HG03196 (cell line): ENCODE measurements at regions not wholly inside any gene's neighbourhood (a gene's known extent, or its start where the extent isn't known, plus 50 kb on each side); places are given as distances from the start of the nearest gene placed in this dataset.

Experiments
- ATAC-seq: cut with Tn5 transposase; IDR thresholded peaks from one replicate; pipeline ENCODE4 v1.9.1; 2021; ENCODE audit not compliant: unreplicated experiment

- no peak for ATAC-seq
These were observed 401.9 kb upstream of the GRIA1 start for GRCh38 chr5:153088538-153088937.

DNA sequence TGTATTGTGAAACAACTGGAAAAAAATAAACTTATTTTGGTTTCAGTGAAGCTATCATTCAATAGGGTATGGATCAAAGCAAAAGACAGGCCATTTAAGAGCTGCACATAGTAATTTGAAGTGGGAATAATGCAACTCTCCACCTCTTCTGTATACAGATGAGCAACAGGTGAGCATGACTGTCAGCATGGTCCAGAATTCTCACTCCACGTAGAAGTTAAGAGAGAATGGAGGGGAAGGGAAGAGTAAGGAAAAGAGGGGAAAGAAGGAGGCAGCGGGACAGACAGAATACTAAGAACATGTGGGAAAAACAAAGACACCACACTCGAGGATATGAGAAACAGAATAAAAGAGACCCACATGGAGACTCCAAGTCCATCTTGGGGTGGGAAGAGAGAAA, 396.1 kb upstream of the GRIA1 start:
- no peak for ATAC-seq

DNA sequence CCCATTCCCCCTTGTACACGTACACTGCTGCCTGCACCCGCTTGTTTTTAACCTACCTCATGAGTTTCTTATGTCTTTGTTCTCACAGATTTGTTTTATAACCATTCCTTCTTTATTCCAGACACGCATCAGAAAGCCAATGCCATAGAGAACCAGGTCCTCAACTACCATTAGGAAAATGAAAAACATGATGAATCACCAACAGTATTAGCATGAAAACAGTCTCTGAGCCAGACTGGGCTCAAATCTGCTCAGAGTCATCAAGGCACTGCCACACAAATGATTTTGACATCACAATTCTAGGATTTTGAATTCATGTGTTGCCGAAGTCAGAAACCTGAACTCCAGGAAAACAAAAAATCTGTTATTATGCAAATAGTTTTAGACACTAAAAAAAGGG, 394.1 kb upstream of the GRIA1 start:
- no peak for ATAC-seq

DNA sequence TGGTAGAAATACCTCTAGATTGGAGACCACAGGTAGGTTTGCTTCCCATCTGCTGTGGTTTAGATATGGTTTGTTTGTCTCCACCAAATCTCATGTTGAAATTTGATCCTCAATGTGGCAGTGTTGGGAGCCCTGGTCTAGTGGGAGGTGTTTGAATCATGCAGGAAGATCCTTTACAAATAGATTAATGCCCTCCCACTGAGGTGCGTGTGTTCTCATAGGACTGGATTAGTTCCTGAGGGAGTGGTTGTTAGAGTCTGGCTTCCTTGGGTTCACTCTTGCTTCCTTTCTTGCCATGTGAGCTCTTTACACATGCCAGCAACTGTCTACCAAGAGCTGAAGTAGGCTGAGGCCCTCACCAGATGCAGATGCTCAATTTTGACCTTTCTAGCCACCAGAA, 391.1 kb upstream of the GRIA1 start:
- no peak for ATAC-seq

GRCh38 chr5:153101235-153102180, 389.0 kb upstream of the GRIA1 start:
- no peak for ATAC-seq

- ATAC-seq: no peak
These were observed 373.6 kb upstream of the GRIA1 start for GRCh38 chr5:153116916-153117315.

GRCh38 chr5:153118018-153118417, 372.5 kb upstream of the GRIA1 start:
- ATAC-seq: no peak

- no peak for ATAC-seq
These were observed 368.1 kb upstream of the GRIA1 start for GRCh38 chr5:153122403-153122802.

DNA sequence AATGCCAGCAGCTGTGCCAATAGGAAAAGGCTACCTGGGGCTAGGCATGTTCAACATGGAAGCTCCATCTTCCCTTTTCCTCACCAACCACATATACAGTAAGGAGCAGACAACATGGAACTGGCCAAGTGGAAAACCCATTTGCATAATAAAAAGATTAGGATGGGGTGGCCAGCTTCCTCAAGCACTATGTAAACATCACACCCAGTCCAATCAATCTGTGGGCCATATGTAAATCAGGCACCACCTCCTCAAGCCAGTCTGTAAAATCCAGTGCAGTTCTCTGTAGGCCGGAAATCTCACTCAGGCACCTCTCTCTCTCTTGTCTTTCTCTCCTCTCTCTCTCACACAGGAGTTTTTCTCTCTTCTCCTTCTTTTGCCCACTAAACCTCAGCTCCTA, 360.2 kb upstream of the GRIA1 start:
- ATAC-seq: no peak

GRCh38 chr5:153135411-153135810, 355.1 kb upstream of the GRIA1 start:
- no peak for ATAC-seq

DNA sequence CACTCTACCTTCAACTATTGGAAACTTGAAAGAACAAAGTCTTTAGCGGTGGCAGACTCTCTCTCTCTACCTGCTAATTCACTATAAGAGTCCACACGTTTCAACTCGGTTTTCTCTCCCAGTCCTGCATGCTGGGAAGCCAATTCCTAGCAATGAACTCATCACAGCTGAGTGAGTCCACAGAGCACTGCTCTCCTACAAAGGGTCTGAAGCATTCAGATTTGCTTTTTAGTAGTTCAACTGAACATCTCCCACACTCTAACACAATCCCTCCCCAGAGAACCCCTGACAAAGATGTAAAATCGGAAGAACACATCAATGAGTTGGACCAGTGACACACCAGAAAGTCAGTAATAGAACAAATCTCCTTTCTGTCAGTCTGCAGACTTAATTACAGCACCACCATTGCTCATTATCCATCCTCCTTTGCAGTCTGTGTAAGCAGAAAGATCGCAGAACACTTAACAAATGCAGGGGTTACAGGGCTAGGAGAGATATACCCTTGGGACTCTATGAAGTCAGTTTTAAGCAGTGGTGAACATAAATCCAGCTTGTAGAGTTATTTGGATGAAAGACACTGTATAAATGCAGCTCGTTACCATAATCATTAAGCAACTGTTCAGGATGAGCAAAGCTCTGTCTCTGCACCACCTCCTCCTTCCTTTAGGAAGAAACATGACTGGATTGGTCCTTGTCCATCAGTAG, 353.4 kb upstream of the GRIA1 start:
- ATAC-seq: no peak

DNA sequence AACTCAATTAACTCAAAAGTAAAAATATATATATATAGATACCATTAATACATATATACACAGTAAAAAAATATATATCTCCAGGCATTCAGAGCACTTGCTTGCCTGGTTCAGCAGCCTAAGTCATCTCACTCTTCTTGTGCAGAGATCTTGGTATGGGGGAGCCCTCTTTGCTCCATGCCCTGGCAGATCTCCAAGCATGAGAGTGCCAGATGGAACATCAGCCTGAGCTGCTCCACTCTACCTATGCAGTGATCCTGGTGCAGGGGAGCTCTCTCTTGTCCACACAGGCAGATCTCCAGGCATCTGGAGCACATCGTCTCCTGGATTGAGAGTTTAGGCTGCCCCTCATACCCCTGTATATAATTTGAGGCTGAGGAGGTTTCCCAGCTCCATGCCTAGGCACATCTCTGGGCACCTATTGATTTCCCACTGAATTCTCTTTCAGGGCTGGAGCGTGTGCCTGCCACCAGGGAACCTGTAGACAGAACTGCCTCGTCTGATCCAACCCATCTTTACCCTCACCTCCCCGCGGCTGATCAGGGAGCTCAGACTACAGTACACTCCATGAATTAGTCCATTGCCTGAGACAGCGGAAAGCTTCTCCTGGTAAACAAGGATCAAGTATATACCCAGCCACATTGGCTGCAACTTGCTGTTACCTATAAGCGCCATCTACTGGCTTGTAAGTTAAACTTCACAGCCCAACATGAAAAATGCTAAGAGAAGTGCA, 342.4 kb upstream of the GRIA1 start:
- ATAC-seq: no peak

- no peak for ATAC-seq
These were observed 341.9 kb upstream of the GRIA1 start for GRCh38 chr5:153148624-153148976.

- no peak for ATAC-seq
These were observed 338.9 kb upstream of the GRIA1 start for GRCh38 chr5:153151558-153151957.

DNA sequence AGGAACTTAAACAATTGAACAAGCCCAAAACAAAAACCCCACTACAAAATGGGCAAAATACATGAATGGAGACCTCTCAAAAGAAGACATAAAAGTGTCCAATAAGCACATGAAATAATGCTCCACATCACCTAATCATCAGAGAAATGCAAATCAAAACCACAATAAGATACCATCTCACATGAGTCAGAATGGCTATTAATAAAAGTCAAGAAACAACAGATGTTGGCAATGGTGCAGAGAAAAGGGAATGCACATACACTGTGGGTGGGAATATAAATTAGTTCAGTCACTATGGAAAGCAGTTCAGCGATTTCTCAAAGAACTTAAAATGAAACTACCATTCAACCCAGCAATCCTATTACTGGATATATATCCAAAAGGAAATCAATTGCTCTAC, 337.4 kb upstream of the GRIA1 start:
- ATAC-seq: no peak

DNA sequence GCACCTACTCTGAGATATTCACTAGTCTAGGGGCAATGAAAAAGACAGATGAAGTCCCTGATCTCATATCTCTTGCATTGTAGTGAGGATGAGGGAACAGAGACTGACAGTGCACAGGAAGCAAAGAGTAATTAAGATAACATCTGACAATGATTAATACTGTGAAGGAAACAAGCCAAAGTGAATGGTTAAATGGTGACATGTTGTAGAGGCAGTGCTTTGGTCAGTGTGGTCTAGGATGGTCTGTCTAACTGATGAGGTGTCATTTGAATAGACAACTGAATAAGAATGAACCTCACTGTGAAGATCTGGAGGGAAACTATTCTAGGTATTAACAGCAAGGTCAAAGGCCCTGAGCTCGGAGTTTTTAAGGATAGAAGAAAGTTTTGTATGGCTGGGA, 333.3 kb upstream of the GRIA1 start:
- ATAC-seq: peak; percentile 91

DNA sequence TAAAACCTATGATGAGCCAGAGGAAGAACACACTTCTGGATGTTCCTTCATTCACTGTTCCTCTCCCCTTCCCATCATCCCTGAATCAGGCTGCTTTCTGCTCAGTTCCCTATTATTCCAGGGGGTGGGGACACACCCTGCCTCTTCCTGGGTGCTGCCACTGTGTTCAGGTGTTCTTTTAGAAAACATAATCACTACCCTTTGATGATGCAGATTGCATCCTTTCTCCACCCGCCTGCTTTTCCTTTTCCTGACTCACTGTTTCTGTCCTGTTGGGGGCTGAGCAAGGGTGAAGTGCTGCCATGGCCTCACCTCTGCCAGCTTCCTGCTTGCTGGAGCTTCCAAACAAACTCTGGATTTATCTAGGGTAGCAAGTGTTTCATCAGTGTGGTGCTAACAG, 331.9 kb upstream of the GRIA1 start:
- no peak for ATAC-seq

DNA sequence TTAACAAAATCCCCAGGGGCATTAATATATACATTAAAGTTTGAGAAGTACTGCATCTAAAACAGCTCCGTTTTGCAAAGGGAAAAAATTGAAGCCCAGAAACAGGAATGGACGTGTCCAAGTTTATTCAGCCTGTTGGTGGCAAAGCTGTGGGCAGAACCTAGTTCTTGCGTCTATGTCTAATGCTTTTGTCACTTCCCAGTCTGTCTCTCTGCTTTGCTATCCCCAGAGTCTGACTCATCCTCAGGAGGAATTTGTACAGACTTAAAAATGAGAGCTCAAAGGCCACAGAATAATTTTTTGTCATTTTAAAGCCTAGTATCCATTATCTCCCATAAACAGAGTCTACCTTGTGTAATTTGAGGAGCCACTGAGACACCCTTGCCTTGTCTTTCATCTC, 330.9 kb upstream of the GRIA1 start:
- ATAC-seq: no peak

GRCh38 chr5:153168241-153168640, 322.2 kb upstream of the GRIA1 start:
- no peak for ATAC-seq

DNA sequence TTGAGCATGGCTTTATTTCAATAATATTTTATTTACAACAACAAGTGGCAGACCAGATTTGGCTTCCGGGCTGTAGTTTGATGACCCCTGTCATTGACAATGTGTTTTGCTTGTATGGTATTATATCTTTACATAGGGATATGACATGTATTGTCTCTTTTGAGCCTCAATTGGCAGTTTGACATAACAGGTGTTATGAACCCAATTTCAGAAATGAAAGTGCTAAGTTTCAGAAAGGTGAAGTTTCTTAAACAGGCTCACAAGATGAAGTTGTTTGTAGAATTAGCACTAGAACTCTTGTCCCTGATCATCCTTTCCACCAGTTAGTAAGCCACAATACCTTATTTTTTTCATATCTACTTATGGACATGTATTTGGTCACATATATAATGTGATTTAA, 303.0 kb upstream of the GRIA1 start:
- ATAC-seq: no peak

GRCh38 chr5:153206361-153206760, 284.1 kb upstream of the GRIA1 start:
- ATAC-seq: no peak

DNA sequence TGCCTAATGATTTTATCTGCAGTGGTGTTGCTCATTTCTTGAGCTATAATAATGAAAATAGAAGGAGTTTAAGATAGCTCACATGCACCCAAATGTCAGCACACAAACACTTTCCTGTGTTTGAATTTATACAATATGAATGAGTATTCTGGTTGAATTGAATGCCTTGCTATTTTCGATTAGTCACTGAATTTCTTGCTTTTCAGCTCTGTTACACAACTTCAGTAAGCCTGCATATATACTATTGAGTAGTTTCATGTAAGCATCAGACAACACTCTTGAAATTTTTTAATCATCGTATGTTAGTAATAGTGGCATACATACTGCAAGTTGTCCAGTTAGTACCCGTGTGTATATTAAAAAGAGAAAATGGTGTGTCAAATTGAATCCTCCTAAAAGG, 281.5 kb upstream of the GRIA1 start:
- ATAC-seq: no peak
